Aorta (tissue), 5 donors: ENCODE measurements at regions not wholly inside any gene's neighbourhood (a gene's known extent, or its start where the extent isn't known, plus 50 kb on each side); places are given as distances from the start of the nearest gene placed in this dataset.
"Not testable (repeated sequence)": the region's sequence is repeated elsewhere in the genome, so short reads cannot be mapped to it uniquely, and the experiment has no call there.

ENCODE experiments used
- ATAC-seq: fragments of 200-7000 bp; cut with Tn5 transposase; one replicate; pipeline ENCODE4 v1.9.1; 2022; ENCODE audit warnings: moderate library complexity; ENCODE audit not compliant: low FRiP score
- DNase-seq, 2 donors: peaks; one replicate each; pipeline ENCODE4 v3.0.0-alpha.2; 2020
- H3K27ac ChIP-seq, 2 donors: one replicate each; pipeline ENCODE4 v1.5.1; 2013; ENCODE audit warnings: low read length in 2 of 2, mild to moderate bottlenecking in 2 of 2, moderate library complexity in 2 of 2, control low read depth in 1 of 2, inconsistent platforms in 1 of 2, low read depth in 1 of 2
- H3K27me3 ChIP-seq, 2 donors: one replicate each; pipeline ENCODE4 v1.6.1; 2013; ENCODE audit warnings: control low read depth in 1 of 2, low read length in 1 of 2, mild to moderate bottlenecking in 1 of 2, moderate library complexity in 1 of 2; ENCODE audit not compliant: insufficient read depth in 2 of 2, control insufficient read depth in 1 of 2
- H3K36me3 ChIP-seq, 2 donors: one replicate each; pipeline ENCODE4 v1.6.1; 2013; ENCODE audit warnings: control low read depth in 1 of 2, low read length in 1 of 2, mild to moderate bottlenecking in 1 of 2; ENCODE audit not compliant: insufficient read depth in 2 of 2, control insufficient read depth in 1 of 2
- H3K4me1 ChIP-seq, 2 donors: one replicate each; pipeline ENCODE4 v1.6.1; 2013; ENCODE audit warnings: low read length in 2 of 2, control low read depth in 1 of 2, mild to moderate bottlenecking in 1 of 2, moderate library complexity in 1 of 2; ENCODE audit not compliant: insufficient read depth in 2 of 2, control insufficient read depth in 1 of 2
- H3K4me3 ChIP-seq, 2 donors: one replicate each; pipeline ENCODE4 v1.5.1; 2013; ENCODE audit warnings: low read length in 2 of 2, control low read depth in 1 of 2, mild to moderate bottlenecking in 1 of 2
- H3K9me3 ChIP-seq: one replicate; pipeline ENCODE4 v1.6.1; 2013; ENCODE audit warnings: mild to moderate bottlenecking, low read length; ENCODE audit not compliant: control insufficient read depth
- WGBS, 2 donors: extraction: QIAGEN DNeasy Blood & Tissue Kit; methylation state at CpG; one replicate each; pipeline ENCODE4 v1.1.7; 2013; 5-methylcytosine and 5-hydroxymethylcytosine counted together
- intact Hi-C, 2 donors: fragments of 100-400 bp; cut with DNase I; formaldehyde crosslinking; loops; one replicate each; pipeline versions ENCODE4 v1.14.2 to v1.15.0; 2022
- donor health status: healthy with polysubstance abuse.
- donor health status: Bipolar disorder and iron deficiency.
- donor health status: DM: no; HTN: no; CAD: no.
- donor health status: DM: no; HTN: no; CAD: no.
- donor health status: DM: yes; HTN: yes; CAD: no.

DNA sequence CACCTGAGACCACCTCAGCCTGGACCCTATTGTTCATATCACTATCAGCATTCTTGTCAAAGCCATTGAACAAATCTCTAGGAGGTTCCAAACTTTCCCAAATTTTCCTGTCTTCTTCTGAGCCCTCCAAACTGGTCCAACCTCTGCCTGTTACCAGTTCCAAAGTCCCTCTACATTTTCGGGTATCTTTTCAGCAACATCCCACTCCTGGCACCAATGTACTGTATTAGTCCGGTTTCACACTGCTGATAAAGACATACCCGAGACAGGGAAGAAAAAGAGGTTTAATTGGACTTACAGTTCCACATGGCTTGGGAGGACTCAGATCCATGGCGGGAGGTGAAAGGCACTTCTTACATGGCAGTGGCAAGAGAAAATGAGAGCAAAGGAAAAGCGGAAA is 101.9 kb downstream of the ANXA2 start:
- ATAC-seq, H3K9me3 ChIP-seq, DNase-seq, H3K4me1 ChIP-seq, H3K27me3 ChIP-seq, intact Hi-C loops, H3K27ac ChIP-seq, H3K36me3 ChIP-seq, H3K4me3 ChIP-seq: not testable (repeated sequence)
- WGBS, 2 donors: 87 to 89% methylated on average over 5 of the region's 5 CpGs

DNA sequence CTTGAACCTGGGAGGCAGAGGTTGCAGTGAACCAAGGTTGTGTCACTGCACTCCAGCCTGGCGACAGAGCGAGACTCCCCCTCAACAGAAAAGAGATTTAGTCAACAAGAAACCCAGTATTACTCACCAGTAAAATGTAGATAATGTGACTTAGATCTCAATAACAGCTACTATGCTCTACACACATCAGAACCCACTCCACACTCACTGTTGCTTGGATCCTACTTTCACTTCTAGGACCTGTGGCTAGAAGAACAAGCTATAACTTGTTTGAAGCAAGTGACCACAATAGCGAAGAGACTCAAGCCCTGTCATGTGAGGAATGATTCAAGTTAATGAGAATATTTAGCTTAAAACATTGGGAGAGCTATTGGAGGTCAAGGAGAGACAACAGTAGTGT is 100.7 kb downstream of the ANXA2 start:
- intact Hi-C loops: no loop called here
- Histone ChIP-seq H3K27me3 (no peaks in the 10 kb centered on the region), H3K36me3 (no peaks in the 10 kb centered on the region), H3K27ac (no peak overlapping the region), H3K9me3 (no peaks in the 10 kb centered on the region), H3K4me3 (no peak overlapping the region), H3K4me1 (no peaks in the 10 kb centered on the region)
- 89 to 91% methylated on average over 3 of the region's 3 CpGs for WGBS, 2 donors
- DNase-seq: no peak
- no peak for ATAC-seq
